PC-3 (cell line): ENCODE measurements at regions not wholly inside any gene's neighbourhood (a gene's known extent, or its start where the extent isn't known, plus 50 kb on each side); places are given as distances from the start of the nearest gene placed in this dataset.

Experiments used
- ATAC-seq: fragments of 200-7000 bp; cut with Tn5 transposase; 2 replicates; pipeline ENCODE4 v1.9.1; 2020; ENCODE audit warnings: mild to moderate bottlenecking, moderate library complexity
- BruUV-seq: library from RNA; stranded (reverse); fragments of 400-500 nt; replicated peaks from 2 replicates; lab custom pipeline; 2021; lab: Mats Ljungman, UMichigan
- CTCF ChIA-PET: fragments of 300-600 bp; sonication (Branson Sonifier 250); formaldehyde crosslinking; loops from one replicate; lab custom pipeline; 2022; ENCODE audit warnings: antibody characterized with exemption; lab: Charles Lee
- POLR2A ChIA-PET: fragments of 300-600 bp; sonication (Branson Sonifier 250); formaldehyde crosslinking; loops from one replicate; lab custom pipeline; 2022; ENCODE audit warnings: antibody characterized with exemption; ENCODE audit not compliant: unreplicated experiment; lab: Charles Lee
- DNase-seq: peaks from one replicate; pipeline ENCODE4 v3.0.0-alpha.2; 2015
- H2AFZ ChIP-seq: fragments of 300-600 bp; sonication (generic); 2 replicates; pipeline ENCODE4 v1.6.0; 2016; ENCODE audit warnings: antibody characterized with exemption, low read length
- H3F3A ChIP-seq: fragments of 300-600 bp; sonication (generic); one replicate; pipeline ENCODE4 v1.6.0; 2017; ENCODE audit warnings: antibody characterized with exemption, low read length, control low read depth, mild to moderate bottlenecking; ENCODE audit not compliant: unreplicated experiment
- H3K27ac ChIP-seq: fragments of 300-600 bp; sonication (generic); 2 replicates; pipeline ENCODE4 v1.5.1; 2016; ENCODE audit warnings: mild to moderate bottlenecking, low read length
- H3K27me3 ChIP-seq: fragments of 300-600 bp; sonication (generic); 2 replicates; pipeline ENCODE4 v1.6.1; 2016; ENCODE audit warnings: low read length, mixed read lengths
- H3K36me3 ChIP-seq: fragments of 300-600 bp; sonication (generic); 2 replicates; pipeline ENCODE4 v1.6.1; 2016; ENCODE audit warnings: low read depth, mixed run types, low read length, mixed read lengths
- H3K4me1 ChIP-seq: fragments of 300-600 bp; sonication (generic); 2 replicates; pipeline ENCODE4 v1.5.1; 2016; ENCODE audit warnings: low read length; ENCODE audit not compliant: insufficient read depth
- H3K4me2 ChIP-seq: fragments of 300-600 bp; sonication (generic); 2 replicates; pipeline ENCODE4 v1.6.0; 2016; ENCODE audit warnings: low read length
- H3K4me3 ChIP-seq: fragments of 300-600 bp; sonication (generic); 2 replicates; pipeline ENCODE4 v1.5.1; 2016; ENCODE audit warnings: mild to moderate bottlenecking, low read length, mixed read lengths
- H3K79me2 ChIP-seq: fragments of 300-600 bp; sonication (generic); 2 replicates; pipeline ENCODE4 v1.6.1; 2017; ENCODE audit warnings: low read length, mixed read lengths
- H3K9ac ChIP-seq: fragments of 300-600 bp; sonication (generic); 2 replicates; pipeline ENCODE4 v1.6.0; 2016; ENCODE audit warnings: mild to moderate bottlenecking, low read length
- H3K9me2 ChIP-seq: fragments of 300-600 bp; sonication (generic); replicated peaks from 2 replicates; pipeline ENCODE4 v1.6.1; 2016; ENCODE audit warnings: mixed run types, low read length, mixed read lengths
- H3K9me3 ChIP-seq: fragments of 300-600 bp; sonication (generic); 2 replicates; pipeline ENCODE4 v1.6.1; 2016; ENCODE audit warnings: low read length, mixed read lengths
- H4K20me1 ChIP-seq: fragments of 300-600 bp; sonication (generic); 2 replicates; pipeline ENCODE4 v1.6.1; 2016; ENCODE audit warnings: low read length, mixed read lengths
- EZH2 ChIP-seq: fragments of 300-600 bp; sonication (generic); IDR thresholded peaks from one replicate; pipeline ENCODE4 v1.6.1; 2017; ENCODE audit warnings: antibody characterized with exemption, mild to moderate bottlenecking, low read length; ENCODE audit not compliant: unreplicated experiment
- EZH2phosphoT487 ChIP-seq: fragments of 300-600 bp; sonication (generic); IDR thresholded peaks from 2 replicates; pipeline ENCODE4 v1.6.1; 2018; ENCODE audit warnings: mild to moderate bottlenecking, antibody characterized with exemption, low read length, borderline replicate concordance
- intact Hi-C: fragments of 100-400 bp; cut with micrococcal nuclease; formaldehyde crosslinking; loops from 2 replicates; pipeline ENCODE4 v1.9.0; 2023
- TF ChIP-seq, protein P1 (sequence below): fragments of 300-600 bp; sonication (generic); conservative IDR thresholded peaks from 2 replicates; pipeline ENCODE4 v1.5.1; 2017; ENCODE audit warnings: antibody characterized with exemption, low read depth, mild to moderate bottlenecking, low read length

GRCh38 chr6:6891949-6892461 is 215.8 kb upstream of the RREB1 start:
- ChIA-PET POLR2A (no interaction called here), CTCF (no interaction called here)
- no peak overlapping the region for H3K4me3 ChIP-seq
- no peaks in the 10 kb centered on the region for H3K36me3 ChIP-seq
- H3K27me3 ChIP-seq, result no peaks in the 10 kb centered on the region
- no peak overlapping the region for H3K4me2 ChIP-seq
- no peaks in the 10 kb centered on the region for H3K9me3 ChIP-seq
- no peaks in the 10 kb centered on the region for H3K9me2 ChIP-seq
- peaks cover 5% of the 10 kb centered on the region; the same call in 1 of the 2 replicates for H3K4me1 ChIP-seq
- no peaks in the 10 kb centered on the region for H3F3A ChIP-seq
- BruUV-seq, result no TSS peak
- H4K20me1 ChIP-seq, result no peaks in the 10 kb centered on the region
- ATAC-seq, result no peak
- H3K9ac ChIP-seq, result no peak overlapping the region; the same call in 1 of the 2 replicates
- no peaks in the 10 kb centered on the region for H3K79me2 ChIP-seq
- DNase-seq, result peak; percentile 30
- intact Hi-C loops, result no loop called here
- no peak overlapping the region for H2AFZ ChIP-seq
- no peak for TF ChIP-seq EZH2
- TF ChIP-seq, protein P1, sequence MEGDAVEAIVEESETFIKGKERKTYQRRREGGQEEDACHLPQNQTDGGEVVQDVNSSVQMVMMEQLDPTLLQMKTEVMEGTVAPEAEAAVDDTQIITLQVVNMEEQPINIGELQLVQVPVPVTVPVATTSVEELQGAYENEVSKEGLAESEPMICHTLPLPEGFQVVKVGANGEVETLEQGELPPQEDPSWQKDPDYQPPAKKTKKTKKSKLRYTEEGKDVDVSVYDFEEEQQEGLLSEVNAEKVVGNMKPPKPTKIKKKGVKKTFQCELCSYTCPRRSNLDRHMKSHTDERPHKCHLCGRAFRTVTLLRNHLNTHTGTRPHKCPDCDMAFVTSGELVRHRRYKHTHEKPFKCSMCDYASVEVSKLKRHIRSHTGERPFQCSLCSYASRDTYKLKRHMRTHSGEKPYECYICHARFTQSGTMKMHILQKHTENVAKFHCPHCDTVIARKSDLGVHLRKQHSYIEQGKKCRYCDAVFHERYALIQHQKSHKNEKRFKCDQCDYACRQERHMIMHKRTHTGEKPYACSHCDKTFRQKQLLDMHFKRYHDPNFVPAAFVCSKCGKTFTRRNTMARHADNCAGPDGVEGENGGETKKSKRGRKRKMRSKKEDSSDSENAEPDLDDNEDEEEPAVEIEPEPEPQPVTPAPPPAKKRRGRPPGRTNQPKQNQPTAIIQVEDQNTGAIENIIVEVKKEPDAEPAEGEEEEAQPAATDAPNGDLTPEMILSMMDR, result no peak
- no peak for TF ChIP-seq EZH2phosphoT487
- peak overlapping the region; percentile 32 for H3K27ac ChIP-seq

DNA sequence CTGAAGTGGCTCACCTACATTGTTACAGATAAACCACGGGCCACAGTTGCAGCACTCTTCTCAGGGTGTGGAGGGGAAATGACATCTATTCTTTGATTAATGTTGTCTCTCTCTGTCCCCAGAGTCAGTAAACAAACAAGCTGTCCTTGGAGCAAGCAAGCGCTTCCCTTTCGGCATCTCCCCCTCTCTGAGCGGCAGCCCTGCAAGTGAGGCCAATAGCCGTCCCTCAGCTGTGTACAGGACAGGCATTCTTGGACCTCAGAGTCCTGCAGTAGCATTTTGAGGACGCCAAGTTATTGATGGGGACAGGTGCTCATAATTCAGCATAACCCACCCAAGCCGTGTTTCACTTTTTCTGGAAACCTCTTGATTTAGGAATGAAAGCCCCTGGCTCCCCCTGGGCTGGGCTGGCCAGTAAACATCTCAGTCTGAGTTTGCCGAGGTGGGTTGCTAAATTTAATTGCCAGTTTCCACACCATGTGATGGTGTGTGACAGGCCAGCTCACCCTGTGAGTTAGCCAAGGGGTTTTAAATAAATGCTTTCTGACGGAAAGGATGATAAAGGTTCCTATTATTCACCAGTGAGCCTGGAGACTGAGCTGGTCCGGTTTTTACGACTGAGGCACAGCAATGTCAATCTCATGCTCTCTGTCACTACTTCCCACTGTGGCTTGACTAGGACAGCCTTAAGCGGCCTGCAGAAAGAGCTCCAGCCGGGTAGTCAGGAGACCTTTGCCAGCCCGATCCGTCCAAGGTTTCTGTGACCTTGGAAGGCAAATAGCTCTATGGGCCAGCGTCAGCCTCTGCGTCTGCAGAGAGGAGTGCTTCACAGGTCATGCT is 214.8 kb upstream of the RREB1 start:
- Histone ChIP-seq H3K27ac (peak overlapping the region; percentile 45), H3K4me1 (peaks cover 5% of the 10 kb centered on the region; the same call in 1 of the 2 replicates), H3K9me3 (no peaks in the 10 kb centered on the region), H3K4me3 (no peak overlapping the region), H3K9me2 (no peaks in the 10 kb centered on the region), H2AFZ (no peak overlapping the region), H3F3A (no peaks in the 10 kb centered on the region), H3K4me2 (no peak overlapping the region), H3K9ac (no peak overlapping the region; the same call in 1 of the 2 replicates), H4K20me1 (no peaks in the 10 kb centered on the region), H3K79me2 (no peaks in the 10 kb centered on the region), H3K36me3 (no peaks in the 10 kb centered on the region), H3K27me3 (no peaks in the 10 kb centered on the region)
- no peak for TF ChIP-seq EZH2
- no peak for TF ChIP-seq EZH2phosphoT487
- TF ChIP-seq, protein P1, result no peak
- intact Hi-C loops, result no loop called here
- no TSS peak for BruUV-seq
- ATAC-seq (no peak), DNase-seq (no peak)
- ChIA-PET CTCF (no interaction called here), POLR2A (interaction anchor here (1.0 kb wide), 1 partner anchor 23 kb away, joined by 3 read pairs; no protein-coding TSS in a partner anchor)

DNA sequence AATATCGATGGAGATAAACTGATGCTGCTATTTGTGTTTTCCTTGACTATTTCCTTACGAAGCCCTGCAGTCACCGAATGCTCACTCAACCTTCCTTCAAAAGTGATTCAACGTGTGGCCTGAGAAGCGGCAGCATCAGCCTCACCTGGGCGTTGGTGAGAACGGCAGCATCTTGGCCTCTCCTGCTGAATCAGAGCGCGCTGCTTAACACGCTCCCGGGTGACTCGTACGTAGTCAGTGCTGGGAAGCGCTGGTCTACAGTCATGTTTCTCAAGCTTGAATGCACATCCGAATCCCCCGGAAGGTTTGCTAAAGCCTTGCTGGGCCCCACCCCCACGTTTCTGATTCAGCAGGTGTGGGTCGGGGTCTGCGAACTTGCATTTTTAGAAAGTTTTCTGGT is 214.1 kb upstream of the RREB1 start:
- Histone ChIP-seq H3F3A (no peaks in the 10 kb centered on the region), H3K27ac (peak overlapping the region; percentile 45), H4K20me1 (no peaks in the 10 kb centered on the region), H3K27me3 (no peaks in the 10 kb centered on the region), H3K4me3 (no peak overlapping the region), H3K36me3 (no peaks in the 10 kb centered on the region), H2AFZ (no peak overlapping the region), H3K9me3 (no peaks in the 10 kb centered on the region), H3K4me2 (no peak overlapping the region), H3K9me2 (no peaks in the 10 kb centered on the region), H3K4me1 (peaks cover 5% of the 10 kb centered on the region; the same call in 1 of the 2 replicates), H3K79me2 (no peaks in the 10 kb centered on the region), H3K9ac (no peak overlapping the region; the same call in 1 of the 2 replicates)
- ATAC-seq (peak; percentile 80), DNase-seq (peak; percentile 62)
- POLR2A ChIA-PET, result interaction anchor here (1.0 kb wide), 1 partner anchor 22 kb away, joined by 3 read pairs; no protein-coding TSS in a partner anchor
- TF ChIP-seq EZH2 (no peak), EZH2phosphoT487 (no peak)
- TF ChIP-seq, protein P1, result no peak
- CTCF ChIA-PET, result no interaction called here
- no TSS peak for BruUV-seq
- intact Hi-C loops, result no loop called here
